ENCODE measurements at regions not wholly inside any gene's neighbourhood (a gene's known extent, or its start where the extent isn't known, plus 50 kb on each side); places are given as distances from the start of the nearest gene placed in this dataset.

DNA sequence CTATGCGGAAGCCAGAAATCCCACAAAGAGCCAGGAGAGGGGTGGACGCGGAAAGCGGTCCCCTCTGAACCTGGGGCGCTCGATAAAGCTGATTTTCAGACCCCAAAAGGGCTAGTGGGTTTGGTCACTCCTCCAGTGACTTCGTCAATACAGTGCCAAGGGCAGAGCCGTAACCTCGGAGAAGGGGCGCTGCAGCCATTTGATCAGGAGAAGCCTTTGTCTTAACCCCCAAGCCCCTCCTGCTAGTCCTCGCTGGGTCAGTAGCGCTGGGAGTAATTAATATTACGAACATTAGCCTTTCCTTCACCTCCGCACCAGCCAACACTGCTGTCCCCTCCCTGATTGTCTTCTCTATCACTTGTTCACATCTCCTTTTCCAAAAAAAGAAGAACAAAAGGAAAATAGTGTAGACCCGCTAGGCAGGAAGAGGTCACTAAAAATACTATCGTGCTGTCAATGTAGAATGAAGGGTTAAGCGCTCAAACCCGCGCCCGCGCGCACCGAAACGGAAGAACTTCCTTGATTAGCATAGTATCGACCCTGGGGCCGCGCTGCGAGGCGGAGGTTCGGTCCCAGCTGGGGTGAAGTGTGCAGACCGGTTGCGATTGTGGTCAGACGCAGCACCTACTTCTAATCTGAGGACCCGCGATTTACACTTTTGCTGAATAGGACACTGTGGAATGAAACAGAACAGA is 63.2 kb upstream of the MAPRE2 start (continued):
- TF ChIP-seq CSRNP3 (CRISPR knock-in tag; IDR thresholded peaks at IDR 0.05) (no peak), PPARA (CRISPR knock-in tag; IDR thresholded peaks at IDR 0.05; ENCODE audit: borderline replicate concordance) (no peak), ZC3H10 (CRISPR knock-in tag; IDR thresholded peaks at IDR 0.05) (no peak), BACH2 (CRISPR knock-in tag; IDR thresholded peaks at IDR 0.05; ENCODE audit: borderline replicate concordance) (no peak), ZFP3 (CRISPR knock-in tag; IDR thresholded peaks at IDR 0.05) (no peak), OSR1 (CRISPR knock-in tag; IDR thresholded peaks at IDR 0.05) (no peak), ZNF70 (CRISPR knock-in tag; IDR thresholded peaks at IDR 0.05) (no peak), ZNF8 (CRISPR knock-in tag; IDR thresholded peaks at IDR 0.05) (no peak)
- TF ChIP-seq, protein P1, sequence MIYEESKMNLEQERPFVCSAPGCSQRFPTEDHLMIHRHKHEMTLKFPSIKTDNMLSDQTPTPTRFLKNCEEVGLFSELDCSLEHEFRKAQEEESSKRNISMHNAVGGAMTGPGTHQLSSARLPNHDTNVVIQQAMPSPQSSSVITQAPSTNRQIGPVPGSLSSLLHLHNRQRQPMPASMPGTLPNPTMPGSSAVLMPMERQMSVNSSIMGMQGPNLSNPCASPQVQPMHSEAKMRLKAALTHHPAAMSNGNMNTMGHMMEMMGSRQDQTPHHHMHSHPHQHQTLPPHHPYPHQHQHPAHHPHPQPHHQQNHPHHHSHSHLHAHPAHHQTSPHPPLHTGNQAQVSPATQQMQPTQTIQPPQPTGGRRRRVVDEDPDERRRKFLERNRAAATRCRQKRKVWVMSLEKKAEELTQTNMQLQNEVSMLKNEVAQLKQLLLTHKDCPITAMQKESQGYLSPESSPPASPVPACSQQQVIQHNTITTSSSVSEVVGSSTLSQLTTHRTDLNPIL (CRISPR knock-in tag; IDR thresholded peaks at IDR 0.05; ENCODE audit: low read depth) = no peak

DNA sequence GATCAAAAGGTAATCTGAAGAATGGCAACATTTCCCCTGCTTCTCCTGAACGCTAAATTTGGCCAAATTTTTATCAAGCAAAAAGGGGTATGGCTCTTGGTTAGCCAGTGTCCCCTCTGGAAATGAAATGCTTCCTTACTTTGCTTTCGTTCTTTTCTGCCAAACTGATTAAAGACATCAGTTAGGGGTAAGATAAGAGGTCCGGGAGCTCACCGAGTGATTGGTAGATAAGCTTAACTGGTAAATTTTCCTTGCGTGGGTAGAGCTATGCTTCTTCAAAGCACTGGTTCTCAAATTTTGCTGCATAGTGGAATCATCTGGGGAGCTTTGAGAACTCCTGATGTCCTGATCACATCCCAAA is 62.7 kb upstream of the MAPRE2 start:
- peak; percentile 11 for ATAC-seq
- no peak for TF ChIP-seq ARNTL (CRISPR knock-in tag; IDR thresholded peaks at IDR 0.05; ENCODE audit: borderline replicate concordance, low read depth)
- TF ChIP-seq CSDC2 (CRISPR knock-in tag; IDR thresholded peaks at IDR 0.05) = no peak
- no peak for TF ChIP-seq ZNF8 (CRISPR knock-in tag; IDR thresholded peaks at IDR 0.05)
- TF ChIP-seq, protein P1 (CRISPR knock-in tag; IDR thresholded peaks at IDR 0.05; ENCODE audit: low read depth) = no peak
- TF ChIP-seq ZFP3 (CRISPR knock-in tag; IDR thresholded peaks at IDR 0.05) = no peak
- TF ChIP-seq BACH2 (CRISPR knock-in tag; IDR thresholded peaks at IDR 0.05; ENCODE audit: borderline replicate concordance) = no peak
- TF ChIP-seq ZNF70 (CRISPR knock-in tag; IDR thresholded peaks at IDR 0.05) = no peak
- TF ChIP-seq CSRNP3 (CRISPR knock-in tag; IDR thresholded peaks at IDR 0.05) = no peak

GRCh38 chr18:34978953-34979608 is 62.1 kb upstream of the MAPRE2 start:
- TF ChIP-seq ARNTL (CRISPR knock-in tag; IDR thresholded peaks at IDR 0.05; ENCODE audit: borderline replicate concordance, low read depth) (no peak), ZC3H10 (CRISPR knock-in tag; IDR thresholded peaks at IDR 0.05) (no peak), ZNF70 (CRISPR knock-in tag; IDR thresholded peaks at IDR 0.05) (no peak), ZFP30 (CRISPR knock-in tag; IDR thresholded peaks at IDR 0.05) (no peak), ISL1 (CRISPR knock-in tag; IDR thresholded peaks at IDR 0.05) (0 out of 2 replicates have a peak, but pooled peaks have one; percentile 23), OSR1 (CRISPR knock-in tag; IDR thresholded peaks at IDR 0.05) (no peak), CSRNP3 (CRISPR knock-in tag; IDR thresholded peaks at IDR 0.05) (no peak), ZNF565 (CRISPR knock-in tag; conservative IDR thresholded peaks at IDR 0.05; ENCODE audit: low read depth) (no peak), ESRRG (CRISPR knock-in tag; IDR thresholded peaks at IDR 0.05) (no peak), TOX (CRISPR knock-in tag; IDR thresholded peaks at IDR 0.05; ENCODE audit: borderline replicate concordance) (no peak), ZFP3 (CRISPR knock-in tag; IDR thresholded peaks at IDR 0.05) (no peak), POU6F1 (CRISPR knock-in tag; IDR thresholded peaks at IDR 0.05; ENCODE audit: borderline replicate concordance, low read depth) (no peak)
- TF ChIP-seq, protein P1 (CRISPR knock-in tag; IDR thresholded peaks at IDR 0.05; ENCODE audit: low read depth) = no peak
- TF ChIP-seq, protein P2, sequence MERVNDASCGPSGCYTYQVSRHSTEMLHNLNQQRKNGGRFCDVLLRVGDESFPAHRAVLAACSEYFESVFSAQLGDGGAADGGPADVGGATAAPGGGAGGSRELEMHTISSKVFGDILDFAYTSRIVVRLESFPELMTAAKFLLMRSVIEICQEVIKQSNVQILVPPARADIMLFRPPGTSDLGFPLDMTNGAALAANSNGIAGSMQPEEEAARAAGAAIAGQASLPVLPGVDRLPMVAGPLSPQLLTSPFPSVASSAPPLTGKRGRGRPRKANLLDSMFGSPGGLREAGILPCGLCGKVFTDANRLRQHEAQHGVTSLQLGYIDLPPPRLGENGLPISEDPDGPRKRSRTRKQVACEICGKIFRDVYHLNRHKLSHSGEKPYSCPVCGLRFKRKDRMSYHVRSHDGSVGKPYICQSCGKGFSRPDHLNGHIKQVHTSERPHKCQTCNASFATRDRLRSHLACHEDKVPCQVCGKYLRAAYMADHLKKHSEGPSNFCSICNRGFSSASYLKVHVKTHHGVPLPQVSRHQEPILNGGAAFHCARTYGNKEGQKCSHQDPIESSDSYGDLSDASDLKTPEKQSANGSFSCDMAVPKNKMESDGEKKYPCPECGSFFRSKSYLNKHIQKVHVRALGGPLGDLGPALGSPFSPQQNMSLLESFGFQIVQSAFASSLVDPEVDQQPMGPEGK (CRISPR knock-in tag; IDR thresholded peaks at IDR 0.05; ENCODE audit: borderline replicate concordance) = 0 out of 2 replicates have a peak, but pooled peaks have one; percentile 23
- ATAC-seq = peak; percentile 89

Measured in SK-N-SH treated with all-trans-retinoic acid at 6 μM for 48 hours (cell line).